NCI-H2196 treated with DMSO at 0.1 percent for 48 hours (cell line): ENCODE measurements at regions not wholly inside any gene's neighbourhood (a gene's known extent, or its start where the extent isn't known, plus 50 kb on each side); places are given as distances from the start of the nearest gene placed in this dataset.

Experiments used
- DNase-seq: peaks from one replicate; lab custom pipeline; 2025; ENCODE audit not compliant: unreplicated experiment; lab: John Stamatoyannopoulos, UW

DNA sequence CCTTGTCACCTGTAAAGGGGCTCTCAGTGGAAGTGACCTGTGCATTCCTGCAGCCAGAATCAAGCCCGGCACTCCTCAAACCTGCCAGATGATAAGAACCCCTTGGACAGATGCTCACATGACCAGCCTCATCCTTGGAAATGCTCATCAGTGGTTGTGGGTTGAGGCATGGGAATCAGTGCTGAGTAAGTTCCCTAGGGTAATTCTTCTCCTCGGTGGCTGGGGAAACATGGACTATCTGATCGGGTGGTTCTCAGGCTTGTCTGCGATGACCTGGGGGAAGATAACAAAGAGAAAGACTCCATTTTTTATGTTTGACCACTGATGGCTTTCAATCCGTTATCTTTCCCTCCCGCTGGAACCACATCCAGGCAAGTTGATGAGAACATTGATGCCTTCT lies 84.0 kb downstream of the SPP2 start:
- no peak for DNase-seq

GRCh38 chr2:234133004-234133403 lies 82.5 kb downstream of the SPP2 start:
- DNase-seq = no peak

DNA sequence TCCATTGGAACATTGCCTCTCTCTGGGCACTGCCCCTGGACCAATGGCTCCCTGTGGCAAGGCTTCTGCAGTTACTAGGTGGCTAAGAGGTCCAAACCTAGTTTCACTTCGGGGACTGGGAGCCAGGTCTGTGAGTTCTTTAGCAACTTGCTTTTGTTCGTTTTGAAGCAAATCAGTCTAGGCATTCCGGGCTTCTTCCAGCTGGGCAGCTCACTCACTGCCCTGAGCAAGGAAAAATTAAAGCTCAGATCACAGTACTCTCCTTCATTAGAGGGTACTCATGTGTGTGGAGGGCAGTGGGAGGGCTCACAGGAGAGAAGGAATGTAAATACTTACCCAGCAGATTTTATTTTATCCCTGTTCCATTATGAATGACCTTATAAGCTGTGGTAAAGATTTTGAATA lies 80.3 kb downstream of the SPP2 start:
- no peak for DNase-seq

- no peak for DNase-seq
Observed at GRCh38 chr2:234128606-234129005, 78.1 kb downstream of the SPP2 start.
